Fibroblast of upper back skin (primary cell): ENCODE measurements at regions not wholly inside any gene's neighbourhood (a gene's known extent, or its start where the extent isn't known, plus 50 kb on each side); places are given as distances from the start of the nearest gene placed in this dataset.
"Not testable (repeated sequence)": the region's sequence is repeated elsewhere in the genome, so short reads cannot be mapped to it uniquely, and the experiment has no call there.

Source experiments
- DNase-seq: peaks from one replicate; pipeline ENCODE4 v3.0.0-alpha.2; 2013

GRCh38 chr1:98325646-98326440, 335.7 kb upstream of the SNX7 start:
- DNase-seq, result peak; percentile 89

GRCh38 chr1:98323906-98324358, 337.6 kb upstream of the SNX7 start:
- peak; percentile 99 for DNase-seq

DNA sequence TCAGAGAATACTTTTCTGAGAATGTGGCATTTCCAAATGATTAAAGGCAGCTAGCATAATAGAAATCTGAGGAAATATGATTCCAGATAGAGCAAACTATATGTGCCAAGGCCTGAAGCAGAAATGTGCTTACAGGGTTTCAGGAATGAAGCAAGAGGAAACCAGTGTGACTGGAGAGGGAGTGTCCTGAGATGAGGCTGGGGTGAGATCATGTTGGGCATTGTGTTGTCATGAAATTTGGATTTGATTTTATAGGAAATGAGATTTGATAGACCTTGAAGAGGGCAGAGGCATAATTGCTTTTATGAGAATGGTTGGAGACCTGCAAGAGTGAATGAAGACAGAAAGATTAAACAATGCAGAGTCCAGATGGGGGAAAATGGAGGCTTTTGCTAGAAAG, 338.1 kb upstream of the SNX7 start:
- peak; percentile 84 for DNase-seq

DNA sequence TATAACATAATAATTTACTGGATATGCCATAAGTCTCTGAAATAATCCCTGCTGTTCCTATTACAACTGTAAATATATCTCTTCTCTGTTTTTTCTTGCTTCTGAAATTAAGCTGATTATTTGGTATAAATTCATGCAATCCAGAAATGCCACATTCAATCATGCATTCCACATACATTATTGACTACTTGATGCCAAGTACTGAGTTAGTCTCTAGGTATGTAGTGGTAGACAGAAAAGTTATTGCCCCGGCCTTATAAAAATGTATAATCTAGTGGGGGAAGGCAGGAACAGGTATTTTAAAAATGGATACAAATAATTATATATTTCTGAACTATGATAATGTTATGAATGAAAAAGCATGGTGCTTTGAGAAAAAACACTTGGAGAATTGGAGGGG, 338.6 kb upstream of the SNX7 start:
- DNase-seq, result peak; percentile 70

- DNase-seq, result peak; percentile 22
Observed at GRCh38 chr1:98322086-98322485, 339.4 kb upstream of the SNX7 start.

- no peak for DNase-seq
Observed at GRCh38 chr1:98321191-98321590, 340.3 kb upstream of the SNX7 start.

- peak; percentile 84 for DNase-seq
Observed at GRCh38 chr1:98316286-98316905, 345.1 kb upstream of the SNX7 start.

GRCh38 chr1:98315309-98315708, 346.2 kb upstream of the SNX7 start:
- peak; percentile 76 for DNase-seq

DNA sequence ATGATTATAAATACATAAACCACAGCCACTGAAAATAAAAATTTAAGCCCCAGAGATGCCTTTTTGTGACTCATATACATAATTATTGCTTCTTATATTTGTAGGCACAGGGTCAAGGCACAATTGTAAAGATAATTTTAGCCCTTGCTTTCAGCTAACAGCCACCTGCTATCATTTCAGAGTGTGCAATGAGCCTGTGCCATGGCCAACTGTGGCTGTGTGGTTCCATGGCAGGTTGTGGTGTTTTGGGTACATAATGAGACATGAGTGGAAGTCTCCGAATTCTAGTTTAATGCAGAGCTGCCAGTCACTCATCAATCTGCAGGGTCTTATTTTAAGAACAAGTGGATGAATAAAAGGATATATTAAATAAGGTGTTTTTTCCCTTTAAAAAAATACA, 346.9 kb upstream of the SNX7 start:
- DNase-seq, result no peak

DNA sequence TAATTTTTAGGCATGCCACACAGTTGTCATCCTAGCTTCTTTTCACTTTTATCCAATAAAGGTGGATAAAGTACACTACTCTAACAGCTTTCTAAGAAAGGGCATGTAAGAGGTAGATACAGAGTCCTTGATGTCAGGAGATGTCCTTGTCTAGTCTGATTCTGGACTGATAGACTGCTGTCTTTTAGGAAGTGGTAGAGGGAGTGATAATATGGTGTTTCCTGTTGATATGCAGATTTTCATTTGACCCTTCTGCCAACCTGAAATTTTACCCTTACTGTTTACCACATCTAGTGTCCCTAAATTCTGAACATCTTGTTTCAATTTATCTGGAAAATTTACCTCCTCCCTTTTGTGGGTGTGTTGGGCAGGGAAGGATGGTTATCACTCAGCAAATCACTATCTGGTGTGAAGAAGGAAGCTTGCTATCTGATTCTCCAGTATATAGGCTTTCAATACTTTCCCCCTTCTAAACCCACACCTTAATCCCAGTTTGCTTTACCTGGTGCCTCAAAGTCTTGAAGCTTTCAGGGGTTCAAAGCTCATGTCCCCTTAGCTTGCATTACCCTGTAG, 354.9 kb upstream of the SNX7 start:
- no peak for DNase-seq

- no peak for DNase-seq
Observed at GRCh38 chr1:98305362-98305761, 356.2 kb upstream of the SNX7 start.

GRCh38 chr1:98304888-98305287, 356.6 kb upstream of the SNX7 start:
- DNase-seq, result peak; percentile 18

- no peak for DNase-seq
Observed at GRCh38 chr1:98299861-98300260, 361.7 kb upstream of the SNX7 start.

DNA sequence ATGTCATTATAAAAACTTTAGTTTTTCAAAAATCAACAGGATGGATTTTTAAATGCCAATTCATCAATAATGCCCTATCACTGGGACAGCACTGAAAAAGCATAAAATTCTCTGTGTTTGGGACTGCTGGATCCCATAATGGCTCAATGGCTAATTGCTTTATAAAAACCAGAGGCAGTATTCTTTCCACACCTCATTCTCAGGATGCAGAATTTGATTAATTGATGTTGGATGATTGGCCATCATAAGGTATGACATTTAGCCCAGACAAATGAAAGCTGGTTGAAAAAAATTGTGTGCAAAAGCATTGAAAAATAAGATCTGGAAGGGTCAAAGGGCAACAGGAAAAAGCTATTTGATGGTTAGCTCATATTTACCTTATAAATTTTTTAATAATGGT, 362.2 kb upstream of the SNX7 start:
- DNase-seq, result no peak

- no peak for DNase-seq
Observed at GRCh38 chr1:98298319-98298718, 363.2 kb upstream of the SNX7 start.

DNA sequence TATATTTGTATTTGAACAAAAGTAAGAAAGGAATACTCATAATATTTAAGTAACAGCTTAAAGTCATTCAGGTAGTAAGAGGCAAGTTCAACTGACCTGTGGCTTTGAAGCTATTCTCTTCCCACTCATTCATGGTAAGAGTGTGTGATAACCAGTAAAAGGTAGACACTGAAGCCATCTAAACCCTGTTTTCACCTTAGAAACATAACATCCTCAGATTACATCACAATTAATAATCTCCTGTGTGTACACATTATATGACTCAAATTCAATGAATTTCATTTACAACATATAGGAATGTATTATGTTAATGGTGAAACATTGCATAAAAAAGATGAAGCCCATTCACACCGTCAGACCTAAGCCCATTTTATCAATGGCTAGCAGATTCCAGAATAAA, 364.8 kb upstream of the SNX7 start:
- DNase-seq, result no peak

- DNase-seq, result no peak
Observed at GRCh38 chr1:98294127-98294526, 367.4 kb upstream of the SNX7 start.

- DNase-seq, result no peak
Observed at GRCh38 chr1:98292994-98293393, 368.5 kb upstream of the SNX7 start.

DNA sequence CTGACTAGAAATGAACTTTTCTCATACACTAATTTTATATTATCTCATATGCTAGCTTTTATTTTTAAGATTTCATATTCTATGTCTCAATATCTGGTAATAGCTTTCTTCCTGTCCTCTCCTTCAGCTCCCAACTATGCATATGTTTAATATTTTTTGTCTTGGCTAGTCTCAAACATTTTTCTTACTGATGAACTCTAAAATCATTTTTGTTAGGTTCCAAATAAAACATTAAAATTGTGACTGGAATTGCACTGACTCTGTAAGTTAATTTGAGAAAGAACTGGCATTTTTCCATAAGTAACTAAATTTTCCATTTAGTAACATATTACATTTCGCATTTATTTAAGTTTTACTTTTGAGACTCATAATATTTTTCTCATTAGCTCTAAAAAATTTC, 368.5 kb upstream of the DPYD start:
- DNase-seq, result no peak

- no peak for DNase-seq
Observed at GRCh38 chr1:98288494-98288893, 367.7 kb upstream of the DPYD start.

- no peak for DNase-seq
Observed at GRCh38 chr1:98287626-98288025, 366.8 kb upstream of the DPYD start.

DNA sequence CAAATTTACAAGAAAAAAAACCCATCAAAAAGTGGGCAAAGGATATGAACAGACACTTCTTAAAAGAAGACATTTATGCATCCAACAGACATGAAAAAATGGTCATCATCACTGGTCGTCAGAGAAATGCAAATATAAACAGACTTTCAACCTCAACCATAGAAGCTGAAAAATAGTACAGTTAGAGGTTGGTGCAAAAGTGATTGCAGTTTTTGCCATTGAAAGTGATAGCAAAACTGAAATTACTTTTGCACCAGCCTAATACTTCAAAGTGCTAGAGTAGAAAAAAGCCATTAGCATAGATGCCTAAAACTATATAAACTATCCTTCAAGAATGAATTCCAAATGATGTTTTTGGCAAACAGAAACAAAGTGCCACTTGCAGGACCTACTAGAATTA, 365.8 kb upstream of the DPYD start:
- no peak for DNase-seq

DNA sequence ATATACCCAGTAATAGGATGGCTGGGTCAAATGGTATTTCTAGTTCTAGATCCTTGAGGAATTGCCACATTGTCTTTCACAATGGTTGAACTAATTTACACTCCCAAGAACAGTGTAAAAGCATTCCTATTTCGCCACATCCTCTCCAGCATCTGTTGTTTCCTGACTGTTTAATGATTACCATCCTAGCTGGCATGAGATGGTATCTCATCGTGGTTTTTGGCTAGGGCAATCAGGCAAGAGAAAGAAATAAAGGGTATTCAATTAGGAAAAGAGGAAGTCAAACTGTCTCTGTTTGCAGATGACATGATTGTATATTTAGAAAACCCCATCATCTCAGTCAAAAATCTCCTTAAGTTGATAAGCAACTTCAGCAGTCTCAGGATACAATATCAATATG, 364.5 kb upstream of the DPYD start:
- not testable (repeated sequence) for DNase-seq

GRCh38 chr1:98280049-98280448, 359.2 kb upstream of the DPYD start:
- no peak for DNase-seq
